Hepatocyte (in vitro differentiated cells): ENCODE measurements at regions not wholly inside any gene's neighbourhood (a gene's known extent, or its start where the extent isn't known, plus 50 kb on each side); places are given as distances from the start of the nearest gene placed in this dataset.

ENCODE experiments used
- CTCF ChIP-seq: fragments of 200-600 bp; sonication (generic); IDR thresholded peaks from 2 replicates; pipeline ENCODE4 v1.5.1; 2016; ENCODE audit warnings: antibody characterized with exemption, mild to moderate bottlenecking; ENCODE audit not compliant: poor library complexity
- EZH2phosphoT487 ChIP-seq: fragments of 200-600 bp; sonication (generic); IDR thresholded peaks from one replicate; pipeline ENCODE4 v1.6.1; 2018; ENCODE audit warnings: antibody characterized with exemption, mild to moderate bottlenecking, low read depth, moderate library complexity; ENCODE audit not compliant: unreplicated experiment, severe bottlenecking

GRCh38 chr4:117545039-117545438 lies 459.7 kb upstream of the TRAM1L1 start:
- no peak for TF ChIP-seq CTCF
- TF ChIP-seq EZH2phosphoT487, result no peak
